Kidney epithelial cell (primary cell): ENCODE measurements at regions not wholly inside any gene's neighbourhood (a gene's known extent, or its start where the extent isn't known, plus 50 kb on each side); places are given as distances from the start of the nearest gene placed in this dataset.

Experiments
- DNase-seq: peaks from one replicate; pipeline ENCODE4 v3.0.0-alpha.2; 2010; ENCODE audit warnings: low read depth
- H3K27me3 ChIP-seq: 2 replicates; pipeline ENCODE4 v1.6.0; 2011; ENCODE audit warnings: low read length; ENCODE audit not compliant: control insufficient read depth, insufficient read depth
- H3K36me3 ChIP-seq: 2 replicates; pipeline ENCODE4 v1.5.1; 2011; ENCODE audit warnings: low read length; ENCODE audit not compliant: control insufficient read depth, insufficient read depth
- H3K4me3 ChIP-seq: 2 replicates; pipeline ENCODE4 v1.5.1; 2011; ENCODE audit warnings: low read depth, mild to moderate bottlenecking, control low read depth, low read length
- TF ChIP-seq, protein P1 (sequence below): IDR thresholded peaks from 2 replicates; pipeline ENCODE4 v1.5.1; 2011; ENCODE audit warnings: mild to moderate bottlenecking, moderate library complexity, low read length, control low read depth, inconsistent platforms; ENCODE audit not compliant: insufficient read depth, poor library complexity, severe bottlenecking

GRCh38 chr6:76631622-76632021 is 559.2 kb upstream of the IMPG1 start:
- TF ChIP-seq, protein P1, sequence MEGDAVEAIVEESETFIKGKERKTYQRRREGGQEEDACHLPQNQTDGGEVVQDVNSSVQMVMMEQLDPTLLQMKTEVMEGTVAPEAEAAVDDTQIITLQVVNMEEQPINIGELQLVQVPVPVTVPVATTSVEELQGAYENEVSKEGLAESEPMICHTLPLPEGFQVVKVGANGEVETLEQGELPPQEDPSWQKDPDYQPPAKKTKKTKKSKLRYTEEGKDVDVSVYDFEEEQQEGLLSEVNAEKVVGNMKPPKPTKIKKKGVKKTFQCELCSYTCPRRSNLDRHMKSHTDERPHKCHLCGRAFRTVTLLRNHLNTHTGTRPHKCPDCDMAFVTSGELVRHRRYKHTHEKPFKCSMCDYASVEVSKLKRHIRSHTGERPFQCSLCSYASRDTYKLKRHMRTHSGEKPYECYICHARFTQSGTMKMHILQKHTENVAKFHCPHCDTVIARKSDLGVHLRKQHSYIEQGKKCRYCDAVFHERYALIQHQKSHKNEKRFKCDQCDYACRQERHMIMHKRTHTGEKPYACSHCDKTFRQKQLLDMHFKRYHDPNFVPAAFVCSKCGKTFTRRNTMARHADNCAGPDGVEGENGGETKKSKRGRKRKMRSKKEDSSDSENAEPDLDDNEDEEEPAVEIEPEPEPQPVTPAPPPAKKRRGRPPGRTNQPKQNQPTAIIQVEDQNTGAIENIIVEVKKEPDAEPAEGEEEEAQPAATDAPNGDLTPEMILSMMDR: no peak
- no peak overlapping the region for H3K4me3 ChIP-seq
- no peak for DNase-seq
- no peaks in the 10 kb centered on the region for H3K36me3 ChIP-seq
- no peaks in the 10 kb centered on the region for H3K27me3 ChIP-seq

GRCh38 chr6:76615395-76615794 is 542.9 kb upstream of the IMPG1 start:
- Histone ChIP-seq H3K27me3 (no peaks in the 10 kb centered on the region), H3K36me3 (no peaks in the 10 kb centered on the region), H3K4me3 (no peak overlapping the region)
- TF ChIP-seq, protein P1: no peak
- no peak for DNase-seq

GRCh38 chr6:76612954-76613353 is 540.5 kb upstream of the IMPG1 start:
- Histone ChIP-seq H3K27me3 (no peaks in the 10 kb centered on the region), H3K36me3 (no peaks in the 10 kb centered on the region), H3K4me3 (no peak overlapping the region)
- TF ChIP-seq, protein P1: no peak
- no peak for DNase-seq

DNA sequence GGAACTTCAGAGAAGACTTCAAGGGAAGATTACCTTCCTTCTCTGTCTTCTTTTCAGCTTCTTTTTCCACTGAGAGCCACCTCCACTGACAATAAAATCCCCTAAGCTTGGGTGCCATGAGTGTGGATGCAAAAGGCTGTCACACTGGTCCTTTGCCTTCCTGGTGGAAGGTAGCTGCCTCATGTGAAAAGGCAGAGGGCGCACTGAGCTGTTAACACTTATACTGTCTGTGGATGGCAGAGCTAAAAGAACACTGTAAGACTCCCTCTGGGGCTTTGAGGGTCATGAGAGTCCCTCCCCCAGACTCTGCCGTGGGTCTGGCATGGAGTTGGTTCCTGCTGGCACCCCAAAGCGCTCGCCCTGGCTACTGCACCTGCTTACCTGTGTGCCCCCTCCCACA is 536.7 kb upstream of the IMPG1 start:
- TF ChIP-seq, protein P1: no peak
- DNase-seq: no peak

GRCh38 chr6:76594109-76594508 is 521.6 kb upstream of the IMPG1 start:
- Histone ChIP-seq H3K36me3 (no peaks in the 10 kb centered on the region), H3K4me3 (no peak overlapping the region), H3K27me3 (no peaks in the 10 kb centered on the region)
- no peak for DNase-seq
- TF ChIP-seq, protein P1: no peak

More for the DNA sequence above, 536.7 kb upstream of the IMPG1 start:
- H3K36me3 ChIP-seq: no peaks in the 10 kb centered on the region
- H3K4me3 ChIP-seq: no peak overlapping the region
- no peaks in the 10 kb centered on the region for H3K27me3 ChIP-seq

- Histone ChIP-seq H3K36me3 (no peaks in the 10 kb centered on the region), H3K27me3 (no peaks in the 10 kb centered on the region), H3K4me3 (no peak overlapping the region)
- no peak for DNase-seq
- TF ChIP-seq, protein P1: no peak
Measured at GRCh38 chr6:76593668-76594067, 521.2 kb upstream of the IMPG1 start.
